Retinal pigment epithelial cell (primary cell): ENCODE measurements at regions not wholly inside any gene's neighbourhood (a gene's known extent, or its start where the extent isn't known, plus 50 kb on each side); places are given as distances from the start of the nearest gene placed in this dataset.

Experiments used
- DNase-seq: peaks from one replicate; pipeline ENCODE4 v3.0.0-alpha.2; 2010; ENCODE audit warnings: low read depth
- H3K4me3 ChIP-seq: 2 replicates; pipeline ENCODE4 v1.5.1; 2011; ENCODE audit warnings: mild to moderate bottlenecking, low read length, control low read depth, moderate library complexity
- TF ChIP-seq, protein P1 (sequence below): conservative IDR thresholded peaks from 2 replicates; pipeline ENCODE4 v1.5.1; 2011; ENCODE audit warnings: low read depth, low read length, control low read depth, inconsistent platforms

GRCh38 chr22:48282804-48283203, 1520.4 kb downstream of the TBC1D22A start:
- no peak overlapping the region for H3K4me3 ChIP-seq
- TF ChIP-seq, protein P1, sequence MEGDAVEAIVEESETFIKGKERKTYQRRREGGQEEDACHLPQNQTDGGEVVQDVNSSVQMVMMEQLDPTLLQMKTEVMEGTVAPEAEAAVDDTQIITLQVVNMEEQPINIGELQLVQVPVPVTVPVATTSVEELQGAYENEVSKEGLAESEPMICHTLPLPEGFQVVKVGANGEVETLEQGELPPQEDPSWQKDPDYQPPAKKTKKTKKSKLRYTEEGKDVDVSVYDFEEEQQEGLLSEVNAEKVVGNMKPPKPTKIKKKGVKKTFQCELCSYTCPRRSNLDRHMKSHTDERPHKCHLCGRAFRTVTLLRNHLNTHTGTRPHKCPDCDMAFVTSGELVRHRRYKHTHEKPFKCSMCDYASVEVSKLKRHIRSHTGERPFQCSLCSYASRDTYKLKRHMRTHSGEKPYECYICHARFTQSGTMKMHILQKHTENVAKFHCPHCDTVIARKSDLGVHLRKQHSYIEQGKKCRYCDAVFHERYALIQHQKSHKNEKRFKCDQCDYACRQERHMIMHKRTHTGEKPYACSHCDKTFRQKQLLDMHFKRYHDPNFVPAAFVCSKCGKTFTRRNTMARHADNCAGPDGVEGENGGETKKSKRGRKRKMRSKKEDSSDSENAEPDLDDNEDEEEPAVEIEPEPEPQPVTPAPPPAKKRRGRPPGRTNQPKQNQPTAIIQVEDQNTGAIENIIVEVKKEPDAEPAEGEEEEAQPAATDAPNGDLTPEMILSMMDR, result no peak
- no peak for DNase-seq

DNA sequence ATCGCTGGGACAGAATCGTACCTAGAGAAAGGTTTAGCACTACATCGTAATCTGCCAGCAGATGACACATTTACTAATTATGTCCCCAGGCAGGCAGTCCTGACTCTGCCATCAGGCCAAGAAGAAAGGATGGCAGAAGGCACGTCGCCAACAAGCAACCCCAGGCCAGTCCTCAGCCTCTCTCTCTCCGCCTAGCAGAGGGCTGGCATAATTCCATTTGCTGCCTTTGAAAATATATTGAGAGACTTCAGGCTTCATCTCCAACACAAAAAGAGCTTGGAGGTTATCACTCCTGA, 1517.0 kb downstream of the TBC1D22A start:
- no peak overlapping the region for H3K4me3 ChIP-seq
- TF ChIP-seq, protein P1, result no peak
- no peak for DNase-seq

GRCh38 chr22:48278620-48279460, 1516.4 kb downstream of the TBC1D22A start:
- no peak for DNase-seq
- H3K4me3 ChIP-seq, result no peak overlapping the region
- TF ChIP-seq, protein P1, result no peak

DNA sequence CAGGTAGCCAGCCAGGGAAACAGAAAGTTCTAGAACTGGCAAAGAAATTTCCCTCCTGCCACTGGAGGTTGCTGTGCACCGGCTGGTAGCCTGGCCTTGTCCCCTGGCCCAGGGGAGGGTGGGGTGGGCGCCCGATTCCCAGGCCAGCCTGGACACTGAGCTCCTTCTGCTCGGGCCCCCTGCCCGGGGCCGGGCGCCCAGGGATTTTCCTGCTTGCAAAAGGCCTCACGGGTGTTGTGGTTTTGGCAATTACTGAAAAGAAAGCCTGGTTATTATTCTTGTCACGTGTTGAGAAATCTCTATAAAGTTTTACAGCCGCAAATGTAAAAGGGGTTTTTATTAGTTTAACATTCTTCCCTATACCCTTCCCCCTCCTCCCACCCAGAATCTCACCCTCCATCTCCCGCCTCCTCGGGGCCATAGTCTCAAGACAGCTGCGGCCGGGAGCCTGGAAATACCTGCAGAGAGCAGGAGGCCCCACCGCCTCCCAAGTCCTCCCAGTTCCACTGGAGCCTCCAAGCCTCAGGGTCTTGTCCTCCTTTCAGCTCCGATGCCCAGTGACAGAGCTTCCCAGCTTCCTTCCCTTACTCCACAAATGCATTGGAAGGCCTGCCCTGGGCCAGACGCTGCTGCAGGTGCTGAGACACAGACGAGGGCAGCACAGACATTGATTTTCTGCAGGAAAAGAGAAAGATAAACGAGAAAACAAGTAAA, 1515.6 kb downstream of the TBC1D22A start:
- TF ChIP-seq, protein P1, result no peak
- no peak overlapping the region for H3K4me3 ChIP-seq
- no peak for DNase-seq

- DNase-seq, result no peak
- no peak overlapping the region for H3K4me3 ChIP-seq
- TF ChIP-seq, protein P1, result no peak
Observed at GRCh38 chr22:48276994-48277867, 1514.8 kb downstream of the TBC1D22A start.

GRCh38 chr22:48275412-48275811, 1513.0 kb downstream of the TBC1D22A start:
- no peak overlapping the region for H3K4me3 ChIP-seq
- no peak for DNase-seq
- TF ChIP-seq, protein P1, result no peak
